HCT116 (cell line): ENCODE measurements at regions not wholly inside any gene's neighbourhood (a gene's known extent, or its start where the extent isn't known, plus 50 kb on each side); places are given as distances from the start of the nearest gene placed in this dataset.

Experiments used
- ATAC-seq: fragments of 200-7000 bp; cut with Tn5 transposase; 2 replicates; pipeline ENCODE4 v1.9.1; 2020; ENCODE audit warnings: mild to moderate bottlenecking, moderate library complexity
- BruUV-seq: library from RNA; stranded (reverse); fragments of 400-500 nt; replicated peaks from 2 replicates; lab custom pipeline; 2021; lab: Mats Ljungman, UMichigan
- CTCF ChIA-PET: fragments of 300-600 bp; sonication (Branson Sonifier 250); formaldehyde crosslinking; loops from one replicate; lab custom pipeline; 2021; ENCODE audit warnings: antibody characterized with exemption; lab: Charles Lee
- POLR2A ChIA-PET: fragments of 300-600, 350-600 bp; sonication (Branson Sonifier 250); formaldehyde crosslinking; loops from one replicate; lab custom pipeline; 2021; ENCODE audit warnings: antibody characterized with exemption; lab: Charles Lee
- RAD21 ChIA-PET, 2 experiments: fragments of 300-600 bp; sonication (Branson Sonifier 250); formaldehyde crosslinking; loops; one replicate each; lab custom pipeline; 2023; ENCODE audit warnings: low total read pairs in 2 of 2; ENCODE audit not compliant: uncharacterized antibody in 2 of 2, unreplicated experiment in 2 of 2, low non-redundant PET in 1 of 2; lab: Charles Lee
- DNase-seq: peaks from one replicate; pipeline ENCODE4 v3.0.0-alpha.2; 2010; ENCODE audit warnings: low read depth, low spot score
- H2AFZ ChIP-seq: fragments of 200-600 bp; shearing (Covaris generic), sonication (generic); 2 replicates; pipeline ENCODE4 v1.6.1; 2017; ENCODE audit warnings: low read depth, mixed run types, mixed read lengths, antibody characterized with exemption, low read length; ENCODE audit not compliant: poor library complexity, severe bottlenecking
- H3K27ac ChIP-seq: 2 replicates; pipeline ENCODE4 v1.5.1; 2012; ENCODE audit warnings: low read depth, low read length
- H3K27me3 ChIP-seq: fragments of 200-600 bp; sonication (generic); 2 replicates; pipeline ENCODE4 v1.6.1; 2016; ENCODE audit warnings: mixed run types, low read length, mixed read lengths; ENCODE audit not compliant: insufficient read depth
- H3K36me3 ChIP-seq, 2 experiments: fragments of 200-500 bp in 1 of 2; fragments of 200-600 bp in 1 of 2; sonication (Bioruptor generic) in 1 of 2; sonication (generic) in 1 of 2; 2 replicates each; pipeline versions ENCODE4 v1.5.1 to v1.6.1; 2014 to 2016; ENCODE audit warnings: low read length in 2 of 2, inconsistent platforms in 1 of 2, mixed read lengths in 1 of 2, mixed run types in 1 of 2; ENCODE audit not compliant: insufficient read depth in 2 of 2, control insufficient read depth in 1 of 2
- H3K4me1 ChIP-seq, 2 experiments: fragments of 200-600 bp in 1 of 2; sonication (generic) in 1 of 2; 2 replicates each; pipeline versions ENCODE4 v1.5.1 to v1.6.1; 2012 to 2017; ENCODE audit warnings: low read length in 2 of 2, inconsistent platforms in 1 of 2, mild to moderate bottlenecking in 1 of 2, mixed read lengths in 1 of 2, mixed run types in 1 of 2, moderate library complexity in 1 of 2; ENCODE audit not compliant: insufficient read depth in 2 of 2, control insufficient read depth in 1 of 2
- H3K4me2 ChIP-seq: fragments of 200-600 bp; sonication (generic); 2 replicates; pipeline ENCODE4 v1.6.1; 2017; ENCODE audit warnings: mixed run types, low read length, mixed read lengths
- H3K4me3 ChIP-seq, 2 experiments: fragments of 200-600 bp in 1 of 2; sonication (generic) in 1 of 2; replicated peaks in 1 of 2; 2 replicates each; pipeline ENCODE4 v1.5.1; 2011 to 2016; ENCODE audit warnings: low read length in 2 of 2, control low read depth in 1 of 2, low read depth in 1 of 2, mild to moderate bottlenecking in 1 of 2, mixed read lengths in 1 of 2, mixed run types in 1 of 2
- H3K79me2 ChIP-seq: fragments of 200-600 bp; sonication (generic); 2 replicates; pipeline ENCODE4 v1.6.1; 2017; ENCODE audit warnings: mild to moderate bottlenecking, mixed run types, low read length, moderate library complexity, mixed read lengths; ENCODE audit not compliant: insufficient read depth
- H3K9ac ChIP-seq: fragments of 200-600 bp; sonication (generic); 2 replicates; pipeline ENCODE4 v1.6.1; 2016; ENCODE audit warnings: low read length, mixed read lengths
- H3K9me2 ChIP-seq: fragments of 200-600 bp; sonication (generic), shearing (Covaris generic); 2 replicates; pipeline ENCODE4 v1.6.1; 2017; ENCODE audit warnings: mixed run types, mild to moderate bottlenecking, moderate library complexity; ENCODE audit not compliant: insufficient read depth
- H3K9me3 ChIP-seq, 2 experiments: fragments of 200-500 bp in 1 of 2; fragments of 200-600 bp in 1 of 2; sonication (Bioruptor generic) in 1 of 2; sonication (generic) in 1 of 2; 2 replicates each; pipeline ENCODE4 v1.6.1; 2014 to 2017; ENCODE audit warnings: low read length in 2 of 2, mixed read lengths in 2 of 2, inconsistent platforms in 1 of 2, low read depth in 1 of 2, mild to moderate bottlenecking in 1 of 2, mixed run types in 1 of 2, moderate library complexity in 1 of 2; ENCODE audit not compliant: control insufficient read depth in 1 of 2, insufficient read depth in 1 of 2
- H4K20me1 ChIP-seq: fragments of 200-600 bp; sonication (generic), shearing (Covaris generic); 2 replicates; pipeline ENCODE4 v1.6.1; 2017; ENCODE audit warnings: mixed run types, mild to moderate bottlenecking, moderate library complexity; ENCODE audit not compliant: insufficient read depth
- ATF3 ChIP-seq: IDR thresholded peaks from 2 replicates; pipeline ENCODE4 v1.6.1; 2012
- CBX3 ChIP-seq: IDR thresholded peaks from 2 replicates; pipeline ENCODE4 v1.6.1; 2012; ENCODE audit warnings: low read depth
- CEBPB ChIP-seq: IDR thresholded peaks from 2 replicates; pipeline ENCODE4 v1.6.1; 2012; ENCODE audit warnings: low read depth
- CTCF ChIP-seq, 3 experiments: fragments of 200-600 bp in 1 of 3; sonication (generic) in 1 of 3; IDR thresholded peaks in 2 of 3; conservative IDR thresholded peaks in 1 of 3; 2 replicates each; pipeline ENCODE4 v1.5.1; 2012 to 2017; ENCODE audit warnings: low read depth in 2 of 3, low read length in 2 of 3, antibody characterized with exemption in 1 of 3, borderline replicate concordance in 1 of 3, control low read depth in 1 of 3, mild to moderate bottlenecking in 1 of 3, mixed read lengths in 1 of 3, mixed run types in 1 of 3, moderate library complexity in 1 of 3; ENCODE audit not compliant: insufficient read depth in 1 of 3
- EZH2phosphoT487 ChIP-seq: fragments of 200-600 bp; IDR thresholded peaks from 2 replicates; pipeline ENCODE4 v1.6.1; 2018; ENCODE audit warnings: antibody characterized with exemption, borderline replicate concordance
- FOSL1 ChIP-seq: IDR thresholded peaks from 2 replicates; pipeline ENCODE4 v1.6.1; 2012; ENCODE audit warnings: low read depth
- JUND ChIP-seq: IDR thresholded peaks from 2 replicates; pipeline ENCODE4 v1.6.1; 2012
- MAX ChIP-seq: IDR thresholded peaks from 2 replicates; pipeline ENCODE4 v1.6.1; 2012
- POLR2A ChIP-seq: IDR thresholded peaks from 2 replicates; pipeline ENCODE4 v1.7.0; 2011; ENCODE audit warnings: borderline replicate concordance; ENCODE audit not compliant: insufficient read depth, insufficient read length; ENCODE audit errors: extremely low read depth
- POLR2AphosphoS5 ChIP-seq: IDR thresholded peaks from 2 replicates; pipeline ENCODE4 v1.6.1; 2011; ENCODE audit warnings: mild to moderate bottlenecking, low read depth, low read length, moderate library complexity
- RAD21 ChIP-seq: IDR thresholded peaks from 2 replicates; pipeline ENCODE4 v1.6.1; 2012; ENCODE audit warnings: low read depth, mild to moderate bottlenecking
- REST ChIP-seq: IDR thresholded peaks from 2 replicates; pipeline ENCODE4 v1.6.1; 2012; ENCODE audit warnings: low read depth
- SP1 ChIP-seq: IDR thresholded peaks from 2 replicates; pipeline ENCODE4 v1.6.1; 2012; ENCODE audit warnings: low read depth
- SRF ChIP-seq: IDR thresholded peaks from 2 replicates; pipeline ENCODE4 v1.6.1; 2012; ENCODE audit warnings: low read depth
- TCF7L2 ChIP-seq: IDR thresholded peaks from 2 replicates; pipeline ENCODE4 v1.7.0; 2011; ENCODE audit warnings: borderline replicate concordance, inconsistent platforms; ENCODE audit not compliant: insufficient read depth, insufficient read length; ENCODE audit errors: extremely low read depth
- YY1 ChIP-seq: IDR thresholded peaks from 2 replicates; pipeline ENCODE4 v1.6.1; 2011; ENCODE audit warnings: low read length, low read depth, moderate library complexity, mild to moderate bottlenecking; ENCODE audit not compliant: insufficient replicate concordance; ENCODE audit errors: extremely low read depth
- intact Hi-C: fragments of 100-400 bp; cut with micrococcal nuclease; formaldehyde crosslinking; loops from 2 replicates; pipeline ENCODE4 v1.10.0; 2022

- Histone ChIP-seq H3K36me3 (no peaks in the 10 kb centered on the region), H4K20me1 (no peaks in the 10 kb centered on the region), H3K4me1 (peaks cover 0 to 5% of the 10 kb centered on the region in 2 experiments; a peak in 1 of 4 replicates), H3K4me2 (no peak overlapping the region), H2AFZ (no peak overlapping the region), H3K27ac (no peak overlapping the region), H3K79me2 (no peaks in the 10 kb centered on the region), H3K9me2 (no peaks in the 10 kb centered on the region), H3K9ac (no peak overlapping the region), H3K4me3 (no peak overlapping the region), H3K27me3 (no peaks in the 10 kb centered on the region), H3K9me3 (no peaks in the 10 kb centered on the region)
- DNase-seq = no peak
- CTCF ChIA-PET = no interaction called here
- no TSS peak for BruUV-seq
- ATAC-seq = no peak
- POLR2A ChIA-PET = no interaction called here
- RAD21 ChIA-PET = no interaction called here
- intact Hi-C loops = no loop called here
- TF ChIP-seq ATF3 = no peak
- no peak for TF ChIP-seq CTCF (IDR thresholded peaks at IDR 0.05 in 2 of 3, conservative IDR thresholded peaks at IDR 0.05 in 1 of 3; ENCODE audit: borderline replicate concordance in 1 of 3, insufficient read depth in 1 of 3, low read depth in 2 of 3, low read length in 2 of 3)
- no peak for TF ChIP-seq SP1
- no peak for TF ChIP-seq MAX
- TF ChIP-seq YY1 = no peak
- TF ChIP-seq CBX3 = no peak
- TF ChIP-seq RAD21 = no peak
- TF ChIP-seq JUND = no peak
- TF ChIP-seq SRF = no peak
- TF ChIP-seq CEBPB = no peak
- no peak for TF ChIP-seq POLR2A
- no peak for TF ChIP-seq EZH2phosphoT487
- no peak for TF ChIP-seq POLR2AphosphoS5
- TF ChIP-seq TCF7L2 = no peak
- no peak for TF ChIP-seq FOSL1
- no peak for TF ChIP-seq REST
These were observed 140.8 kb upstream of the ZNF608 start for GRCh38 chr5:124887223-124887622.
